ENCODE measurements at regions not wholly inside any gene's neighbourhood (a gene's known extent, or its start where the extent isn't known, plus 50 kb on each side); places are given as distances from the start of the nearest gene placed in this dataset.
"Not testable (repeated sequence)": the region's sequence is repeated elsewhere in the genome, so short reads cannot be mapped to it uniquely, and the experiment has no call there.

DNA sequence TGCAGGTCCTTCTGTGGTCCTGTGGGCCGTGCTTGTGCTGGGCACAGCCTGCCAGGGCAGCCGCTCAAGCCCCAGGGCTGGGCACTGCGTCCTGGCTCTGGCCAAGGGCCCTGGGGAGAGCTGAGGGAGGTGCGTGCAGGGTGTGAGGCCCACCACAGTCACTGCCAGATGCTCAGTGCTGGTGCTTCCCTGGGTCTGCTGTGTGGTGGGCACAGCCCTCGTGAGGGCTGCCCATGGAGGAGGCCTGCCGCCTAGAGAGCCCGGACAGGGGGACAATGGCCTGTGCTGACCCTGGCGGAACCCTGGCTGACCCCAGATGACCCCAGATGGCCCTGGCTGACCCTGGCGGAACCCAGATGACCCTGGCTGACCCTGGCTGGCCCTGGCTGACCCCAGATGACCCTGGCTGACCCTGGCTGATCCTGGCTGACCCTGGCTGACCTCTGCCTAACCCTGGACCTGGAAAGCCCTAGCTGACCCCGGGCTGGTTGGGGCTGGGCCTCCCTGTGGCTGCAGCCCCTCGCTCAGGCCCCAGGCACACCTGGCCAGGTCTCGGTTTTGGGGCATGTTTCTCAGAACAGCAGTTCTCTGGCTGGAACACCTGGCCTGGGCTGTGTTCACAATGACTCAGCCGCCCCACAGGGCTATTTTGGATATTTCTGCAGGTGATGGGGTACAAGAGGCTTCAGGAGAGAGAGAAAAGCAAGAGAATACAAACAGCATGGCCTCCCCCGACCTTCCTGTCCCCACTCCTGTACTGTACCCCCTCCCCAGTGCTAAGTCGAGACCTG is 55.4 kb downstream of the TMEM121 start:
- DNase-seq (ENCODE audit: low spot score), result no peak

DNA sequence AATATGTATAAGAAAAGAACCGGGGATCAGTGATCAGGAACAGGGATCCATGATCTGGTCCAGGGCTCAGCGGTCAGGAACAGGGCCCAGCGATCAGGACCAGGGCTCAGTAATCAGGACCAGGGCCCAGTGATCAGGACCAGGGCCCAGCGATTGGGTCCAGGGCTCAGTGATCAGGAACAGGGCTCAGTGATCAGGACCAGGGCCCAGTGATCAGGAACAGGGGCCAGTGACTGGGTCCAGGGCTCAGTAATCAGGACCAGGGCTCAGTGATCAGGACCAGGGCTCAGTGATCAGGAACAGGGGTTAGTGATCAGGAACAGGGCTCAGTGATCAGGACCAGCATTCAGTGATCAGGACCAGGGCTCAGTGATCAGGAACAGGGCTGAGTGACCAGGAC is 56.3 kb downstream of the TMEM121 start:
- no peak for DNase-seq (ENCODE audit: low spot score)

DNA sequence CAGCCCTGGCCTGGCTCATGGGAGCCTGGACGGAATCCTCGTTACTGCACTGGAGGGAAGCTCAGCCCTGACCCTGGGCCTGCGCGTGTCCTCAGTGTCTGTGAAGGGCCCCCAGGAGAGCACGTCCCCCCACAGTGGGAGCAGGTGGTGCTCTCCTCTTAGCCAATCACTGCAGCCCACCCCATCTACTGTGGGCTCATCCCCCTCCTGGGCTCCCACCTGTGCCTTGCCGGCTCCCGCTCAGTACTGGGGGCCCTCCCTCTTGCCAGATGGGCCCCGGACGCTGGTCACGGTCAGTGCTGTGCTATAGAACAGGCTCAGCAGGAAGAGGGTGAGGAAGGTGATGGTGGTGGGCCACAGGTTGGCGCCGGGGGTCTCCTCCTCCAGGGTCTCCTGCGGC is 57.5 kb downstream of the TMEM121 start:
- not testable (repeated sequence) for DNase-seq (ENCODE audit: low spot score)

DNA sequence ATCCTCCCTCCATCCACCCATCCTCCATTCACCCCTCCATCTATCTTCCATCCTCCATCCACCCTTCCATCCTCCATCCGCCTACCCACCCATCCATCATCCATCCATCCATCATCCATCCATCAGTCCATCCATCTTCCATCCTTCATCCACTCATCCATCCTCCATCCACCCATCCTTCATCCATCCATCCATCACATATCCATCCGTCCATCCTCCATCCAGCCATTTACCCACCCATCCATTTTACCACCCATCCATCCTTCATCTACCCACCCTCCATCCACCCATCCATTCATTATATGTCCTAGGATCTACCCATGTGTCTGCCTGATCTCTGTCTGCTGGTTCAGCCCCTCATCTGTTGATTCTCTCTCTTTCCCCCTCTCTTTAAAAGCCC is 58.9 kb downstream of the TMEM121 start:
- not testable (repeated sequence) for DNase-seq (ENCODE audit: low spot score)

DNA sequence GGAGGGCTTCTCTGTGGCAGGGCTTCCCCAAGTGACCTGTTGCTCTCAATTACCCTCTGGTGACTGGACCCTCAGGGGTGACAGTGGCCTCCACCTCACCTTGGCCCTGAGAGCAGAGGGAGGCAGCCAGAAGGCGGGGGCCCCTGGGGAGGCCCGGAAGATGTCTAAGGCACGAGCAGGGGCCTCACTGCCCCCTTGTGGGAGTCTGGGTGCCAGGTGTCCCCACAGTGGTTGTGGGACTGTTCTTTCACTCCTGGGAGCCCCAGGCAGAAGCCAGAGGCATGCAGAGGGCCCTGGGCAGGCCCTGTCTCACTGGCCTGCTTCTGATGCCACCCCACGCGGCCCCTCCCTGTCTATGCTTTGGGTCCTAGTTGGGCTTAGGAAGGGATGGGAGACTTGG is 59.3 kb downstream of the TMEM121 start:
- DNase-seq (ENCODE audit: low spot score), result not testable (repeated sequence)

DNA sequence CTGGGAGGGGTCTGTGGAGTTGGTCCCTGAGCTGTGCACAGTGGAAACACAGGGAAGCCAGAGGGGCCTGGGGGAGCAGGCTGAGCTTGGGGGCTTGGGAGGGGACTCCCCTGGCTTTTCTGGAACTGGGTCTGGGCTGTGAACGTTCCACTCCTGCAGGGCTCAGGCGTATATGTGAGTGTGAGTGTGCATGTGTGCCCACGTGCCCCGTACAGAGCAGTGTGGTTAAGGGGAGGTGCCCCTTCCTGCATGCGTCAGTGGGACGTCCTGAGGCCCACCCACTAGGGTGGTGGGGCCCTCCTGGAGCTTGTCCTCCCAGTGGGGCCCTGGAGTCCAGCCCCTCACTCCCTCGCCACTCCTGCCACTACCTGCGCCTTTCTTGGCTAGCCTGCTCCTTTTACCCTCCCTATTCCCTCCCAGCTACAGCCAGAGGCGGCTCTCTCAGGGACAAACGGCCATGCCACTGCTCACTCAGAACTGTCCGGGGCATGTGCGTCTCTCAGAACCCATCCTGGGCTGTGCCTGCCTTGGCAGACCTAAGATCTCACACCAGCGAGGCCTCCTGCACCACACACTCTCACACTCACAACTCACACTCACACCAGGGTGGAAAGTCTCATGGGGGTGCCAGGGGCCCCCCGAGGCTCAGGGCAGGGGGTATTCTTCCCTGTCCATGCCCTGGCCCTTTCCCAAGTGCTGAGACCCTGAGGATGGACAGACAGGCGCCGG is 59.9 kb downstream of the TMEM121 start:
- DNase-seq (ENCODE audit: low spot score), result not testable (repeated sequence)

DNA sequence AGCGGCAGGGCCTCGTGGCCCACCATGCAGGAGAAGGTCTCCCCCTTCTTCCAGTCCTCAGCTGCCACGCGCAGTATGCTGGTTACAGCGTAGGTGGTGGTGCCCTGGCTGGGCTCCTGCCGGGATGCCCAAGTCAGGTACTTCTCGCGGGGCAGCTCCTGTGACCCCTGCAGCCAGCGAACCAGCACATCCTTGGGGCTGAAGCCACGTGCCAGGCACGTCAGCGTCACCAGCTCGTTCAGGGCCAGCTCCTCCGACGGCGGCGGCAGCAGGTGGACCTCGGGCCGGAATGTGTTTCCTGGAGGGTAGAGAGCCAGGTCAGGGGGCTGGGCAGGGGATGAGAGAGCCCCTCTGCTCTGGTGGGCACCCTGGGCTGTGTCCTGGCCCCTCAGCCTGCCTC is 60.7 kb downstream of the TMEM121 start:
- DNase-seq (ENCODE audit: low spot score), result not testable (repeated sequence)

DNA sequence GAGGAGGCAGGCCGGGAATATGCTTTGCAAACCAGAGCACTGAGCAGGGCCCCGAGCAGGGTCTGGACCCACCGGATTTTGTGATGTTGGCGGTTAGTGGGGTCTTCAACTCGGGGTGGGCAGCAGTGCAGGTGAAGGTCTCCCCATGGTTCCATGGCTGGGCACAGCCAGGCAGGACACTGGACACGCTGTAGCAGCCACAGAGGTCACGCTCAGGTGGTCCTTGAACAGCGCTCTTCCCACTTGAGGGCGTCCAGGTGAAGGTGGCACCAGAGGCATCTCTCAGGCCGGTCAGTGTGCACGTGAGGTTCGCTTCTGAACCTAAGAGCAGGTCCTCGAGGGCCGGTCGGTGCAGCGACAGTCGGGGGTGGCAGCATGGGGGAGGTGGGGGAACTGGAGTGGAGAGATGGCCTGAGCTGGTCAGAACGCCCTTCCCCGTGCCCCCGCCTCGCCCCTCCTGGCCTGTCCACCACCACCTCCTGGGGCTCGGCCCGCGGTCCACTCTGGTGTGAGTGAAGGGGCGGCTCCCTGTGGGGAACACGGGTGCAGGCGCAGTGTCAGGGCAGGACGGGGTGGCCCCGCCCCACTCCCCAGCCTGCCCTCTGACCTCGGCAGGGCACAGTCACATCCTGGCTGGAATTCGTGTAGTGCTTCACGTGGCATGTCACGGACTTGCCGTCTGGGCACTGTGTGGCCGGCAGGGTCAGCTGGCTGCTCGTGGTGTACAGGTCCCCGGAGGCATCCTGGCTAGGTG is 61.3 kb downstream of the TMEM121 start:
- DNase-seq (ENCODE audit: low spot score), result not testable (repeated sequence)

DNA sequence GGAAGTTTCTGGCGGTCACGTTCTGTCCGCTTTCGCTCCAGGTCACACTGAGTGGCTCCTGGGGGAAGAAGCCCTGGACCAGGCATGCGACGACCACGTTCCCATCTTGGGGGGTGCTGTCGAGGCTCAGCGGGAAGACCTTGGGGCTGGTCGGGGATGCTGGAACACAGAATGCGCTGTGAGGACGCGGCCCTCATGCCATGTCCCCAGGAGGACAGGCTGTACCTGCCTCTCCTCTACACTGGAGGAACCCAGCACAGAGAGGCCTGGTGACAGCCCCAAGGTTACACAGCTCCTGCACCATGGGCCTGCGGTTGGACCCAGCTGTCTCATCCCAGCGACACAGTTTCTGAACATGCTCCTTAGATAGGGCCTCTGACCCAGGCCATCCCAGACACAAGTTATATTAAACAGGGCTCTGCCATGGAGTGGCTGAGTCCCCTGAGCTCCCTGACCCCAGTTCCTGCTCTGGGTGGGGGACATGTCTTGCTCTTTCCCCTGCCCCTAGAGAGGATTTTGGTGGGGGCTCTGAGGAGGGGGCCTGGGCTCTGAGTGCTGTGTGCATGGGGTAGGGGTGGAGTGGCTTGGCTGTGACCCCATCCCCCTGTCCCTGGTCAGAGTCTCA is 62.0 kb downstream of the TMEM121 start:
- DNase-seq (ENCODE audit: low spot score), result no peak

DNA sequence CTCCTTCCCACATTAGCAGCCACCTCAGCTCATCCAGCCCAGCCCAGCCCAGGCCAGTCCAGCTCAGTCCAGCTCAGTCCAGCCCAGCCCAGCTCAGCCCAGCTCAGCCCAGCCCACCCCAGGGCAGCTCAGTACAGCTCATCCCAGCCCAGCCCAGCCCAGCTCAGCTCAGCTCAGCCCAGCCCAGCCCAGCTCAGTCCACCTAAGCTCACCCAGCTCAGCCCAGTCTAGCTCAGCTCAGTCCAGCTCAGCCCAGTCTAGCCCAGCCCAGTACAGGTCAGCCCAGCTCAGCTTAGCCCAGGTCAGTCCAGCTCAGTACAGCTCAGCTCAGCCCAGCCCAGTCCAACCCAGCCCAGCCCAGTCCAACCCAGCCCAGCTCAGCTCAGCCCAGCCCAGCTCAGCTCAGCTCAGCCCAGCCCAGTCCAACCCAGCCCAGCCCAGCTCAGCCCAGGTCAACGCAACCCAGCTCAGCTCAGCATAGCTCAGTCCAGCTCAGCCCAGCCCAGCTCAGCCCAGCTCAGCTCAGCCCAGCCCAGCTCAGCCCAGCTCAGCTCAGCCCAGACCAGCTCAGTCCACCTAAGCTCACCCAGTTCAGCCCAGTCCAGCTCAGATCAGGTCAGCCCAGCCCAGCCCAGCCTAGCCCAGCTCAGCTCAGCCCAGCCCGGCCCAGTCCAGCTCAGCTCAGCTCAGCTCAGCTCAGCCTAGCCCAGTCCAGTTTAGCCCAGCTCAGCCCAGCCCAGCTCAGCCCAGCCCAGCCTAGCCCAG is 63.0 kb downstream of the TMEM121 start:
- no peak for DNase-seq (ENCODE audit: low spot score)

DNA sequence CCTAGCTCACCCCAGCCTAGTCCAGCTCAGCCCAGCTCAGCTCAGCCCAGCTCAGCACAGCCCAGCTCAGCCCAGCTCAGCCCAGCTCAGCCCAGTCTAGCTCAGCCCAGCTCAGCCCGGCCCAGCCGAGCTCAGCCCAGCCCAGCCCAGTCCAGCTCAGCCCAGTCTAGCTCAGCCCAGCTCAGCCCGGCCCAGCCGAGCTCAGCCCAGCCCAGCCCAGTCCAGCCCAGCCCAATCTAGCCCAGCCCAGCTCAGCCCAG is 63.5 kb downstream of the TMEM121 start:
- not testable (repeated sequence) for DNase-seq (ENCODE audit: low spot score)

DNA sequence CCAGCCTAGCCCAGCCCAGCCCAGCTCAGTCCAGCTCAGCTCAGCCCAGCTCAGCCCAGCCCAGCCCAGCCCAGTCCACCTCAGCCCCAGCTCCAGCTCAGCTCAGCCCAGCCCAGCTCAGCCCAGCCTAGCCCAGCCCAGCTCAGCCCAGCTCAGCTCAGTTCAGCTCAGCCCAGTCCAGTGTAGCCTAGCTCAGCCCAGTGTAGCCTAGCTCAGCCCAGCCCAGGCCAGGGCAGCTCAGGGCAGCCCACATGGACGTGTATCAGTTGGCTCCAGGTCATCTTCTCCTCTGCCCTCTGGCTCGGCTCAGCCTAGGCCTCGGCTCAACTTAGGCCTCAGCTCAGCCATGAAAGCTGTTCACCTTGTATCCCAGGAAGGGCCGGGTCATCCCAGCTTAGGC is 64.7 kb downstream of the TMEM121 start:
- DNase-seq (ENCODE audit: low spot score), result no peak

DNA sequence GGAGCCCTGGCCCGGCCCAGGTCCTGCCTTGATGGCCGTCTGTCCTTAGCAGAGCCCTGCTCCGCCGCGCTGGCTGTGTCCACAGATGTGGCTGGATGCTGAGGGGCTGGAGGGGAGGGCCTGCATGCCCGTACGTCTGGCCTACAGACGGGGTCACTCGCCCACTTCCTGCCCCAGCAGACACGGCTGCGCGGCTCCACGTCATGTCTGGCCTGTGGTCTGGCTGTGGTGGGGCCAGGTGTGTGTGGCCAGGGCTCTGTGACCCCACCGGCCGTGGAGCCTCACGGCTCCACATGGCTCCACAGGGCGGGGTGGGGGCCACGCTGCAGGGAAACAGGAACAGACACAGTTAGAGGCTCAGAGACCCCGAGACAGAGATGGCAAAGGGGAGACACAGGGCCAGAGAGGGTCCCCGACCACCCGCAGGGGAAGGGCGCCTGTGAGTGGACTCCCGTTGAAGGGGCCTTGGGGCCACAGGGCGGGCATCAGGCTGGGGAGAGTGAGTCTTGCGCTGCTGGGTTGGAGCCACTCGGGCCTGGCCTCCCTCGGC is 65.5 kb downstream of the TMEM121 start:
- DNase-seq (ENCODE audit: low spot score), result not testable (repeated sequence)

DNA sequence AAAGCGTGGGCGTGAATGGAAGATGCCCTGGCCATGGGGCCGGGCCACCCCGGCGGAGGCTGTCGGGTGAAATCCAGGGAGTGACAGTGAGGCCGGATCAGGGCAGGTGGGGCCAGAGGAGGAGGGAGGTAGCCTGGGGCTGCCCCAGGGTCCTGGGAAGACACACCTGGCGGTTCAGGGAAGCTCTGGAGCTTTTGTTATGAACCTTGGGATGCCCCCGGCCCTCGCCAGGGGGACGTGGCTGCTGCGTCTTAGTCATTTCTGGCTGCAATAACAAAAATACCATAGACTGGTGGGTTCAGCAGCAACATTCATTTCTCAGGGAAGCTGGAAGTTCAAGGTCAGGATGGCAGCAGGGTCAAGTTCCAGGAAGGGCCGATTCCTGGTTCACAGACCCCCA is 66.3 kb downstream of the TMEM121 start:
- DNase-seq (ENCODE audit: low spot score), result not testable (repeated sequence)

DNA sequence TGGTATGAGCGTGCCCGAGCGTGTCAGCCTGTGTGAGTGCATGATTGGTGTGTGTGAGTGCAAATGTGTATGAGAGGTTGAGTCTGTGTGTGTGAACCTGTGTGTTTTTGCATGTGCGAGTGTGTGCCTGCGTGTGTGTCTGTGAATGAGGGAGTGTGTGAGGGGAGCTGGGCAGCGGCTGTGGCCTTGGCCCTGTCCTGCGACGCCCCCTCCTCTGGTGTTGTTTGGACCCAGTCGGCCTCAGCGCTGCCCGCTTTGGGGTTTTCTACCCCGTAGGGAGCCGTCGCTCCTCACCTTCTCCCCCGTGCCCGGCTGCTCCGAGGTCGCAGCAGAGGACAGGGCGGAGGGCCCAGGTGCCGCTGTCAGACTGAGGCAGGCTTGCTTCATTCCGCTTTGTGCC is 69.0 kb downstream of the TMEM121 start:
- not testable (repeated sequence) for DNase-seq (ENCODE audit: low spot score)

DNA sequence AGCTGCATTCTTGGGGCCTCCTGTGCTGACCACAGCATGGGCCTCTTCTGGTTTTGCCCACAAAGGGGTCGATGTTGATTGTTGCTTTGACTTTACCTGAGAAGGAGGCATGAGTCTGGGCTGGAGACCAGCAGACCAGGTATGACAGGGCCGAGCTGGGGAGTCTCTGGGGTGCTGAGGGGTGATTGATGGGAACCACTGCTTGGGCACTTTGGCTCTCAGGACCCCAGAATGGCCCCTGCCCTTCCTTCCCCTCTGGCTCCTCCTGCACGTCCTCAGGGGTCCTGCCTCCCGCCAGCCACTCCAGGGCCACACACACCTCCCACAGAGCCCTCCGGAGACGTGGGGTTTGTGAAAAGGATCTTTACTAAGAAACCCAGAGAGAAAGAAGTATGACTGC is 70.0 kb downstream of the TMEM121 start:
- not testable (repeated sequence) for DNase-seq (ENCODE audit: low spot score)

DNA sequence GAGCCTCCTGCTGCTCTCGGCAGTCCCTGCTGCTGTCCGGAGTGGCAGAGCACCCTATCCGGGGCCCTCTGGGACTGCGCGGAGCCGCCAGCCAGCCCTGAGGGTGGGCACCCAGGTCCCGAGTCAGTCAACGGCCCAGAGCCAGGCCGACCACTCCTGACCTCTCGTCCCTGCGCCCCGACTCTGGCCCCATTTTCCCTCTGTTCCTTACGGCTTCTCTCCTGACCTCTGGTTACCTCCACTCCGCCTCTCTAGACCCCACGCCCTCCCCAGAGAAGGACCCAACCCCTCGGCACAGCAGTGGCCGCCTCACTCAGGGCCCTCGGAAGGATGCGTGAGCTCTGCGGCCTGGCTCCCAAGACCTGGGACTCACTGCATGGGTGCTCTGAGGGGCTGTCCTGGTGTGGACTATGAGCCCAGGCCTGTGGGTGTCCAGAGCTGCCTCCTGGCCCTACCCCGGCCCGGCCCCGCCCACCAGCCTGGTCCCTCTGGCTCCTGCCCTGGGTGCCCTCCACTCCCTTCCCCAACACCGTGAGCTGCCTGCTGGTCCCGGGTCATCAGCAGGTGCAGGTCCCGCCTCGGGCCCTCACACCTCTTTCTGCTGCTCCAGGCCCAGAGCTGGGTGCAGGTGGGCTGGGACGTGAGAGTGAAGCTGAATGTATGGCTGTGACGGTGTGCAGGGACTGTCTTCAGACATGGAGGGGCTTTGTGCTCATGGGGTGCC is 71.8 kb downstream of the TMEM121 start:
- DNase-seq (ENCODE audit: low spot score), result not testable (repeated sequence)

DNA sequence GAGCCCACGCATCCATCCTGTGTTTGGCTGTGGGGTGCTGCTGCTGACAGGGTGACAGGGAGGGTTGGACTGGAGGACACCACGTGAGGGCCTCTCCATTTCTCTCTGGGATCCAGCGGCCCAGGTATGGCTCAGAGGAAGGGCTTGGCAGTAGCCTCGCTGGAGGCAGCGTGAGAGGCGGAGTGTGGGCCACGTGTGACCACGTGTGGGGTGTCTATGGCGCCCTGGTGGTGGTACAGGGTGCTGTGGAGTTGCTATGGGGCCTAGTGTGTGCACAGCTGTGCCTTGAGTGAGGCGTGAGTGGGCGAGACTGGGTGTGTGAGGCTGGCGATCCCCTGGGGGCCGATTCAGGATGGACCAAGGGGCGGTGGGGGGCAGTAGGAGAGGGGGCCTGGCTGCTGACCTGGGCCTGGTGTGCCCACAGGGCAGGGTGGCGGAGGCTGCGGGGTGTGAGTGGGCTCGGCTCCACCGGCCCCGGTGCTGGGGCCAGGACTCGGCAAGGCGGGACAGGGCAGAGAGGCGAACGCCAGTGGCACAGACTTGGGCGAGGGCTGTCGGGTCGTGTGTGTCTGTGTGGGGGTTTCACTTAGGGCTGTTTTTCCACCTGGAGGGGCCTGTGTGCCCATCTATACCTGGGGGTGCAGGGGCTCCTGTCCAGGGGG is 72.7 kb downstream of the TMEM121 start:
- not testable (repeated sequence) for DNase-seq (ENCODE audit: low spot score)

DNA sequence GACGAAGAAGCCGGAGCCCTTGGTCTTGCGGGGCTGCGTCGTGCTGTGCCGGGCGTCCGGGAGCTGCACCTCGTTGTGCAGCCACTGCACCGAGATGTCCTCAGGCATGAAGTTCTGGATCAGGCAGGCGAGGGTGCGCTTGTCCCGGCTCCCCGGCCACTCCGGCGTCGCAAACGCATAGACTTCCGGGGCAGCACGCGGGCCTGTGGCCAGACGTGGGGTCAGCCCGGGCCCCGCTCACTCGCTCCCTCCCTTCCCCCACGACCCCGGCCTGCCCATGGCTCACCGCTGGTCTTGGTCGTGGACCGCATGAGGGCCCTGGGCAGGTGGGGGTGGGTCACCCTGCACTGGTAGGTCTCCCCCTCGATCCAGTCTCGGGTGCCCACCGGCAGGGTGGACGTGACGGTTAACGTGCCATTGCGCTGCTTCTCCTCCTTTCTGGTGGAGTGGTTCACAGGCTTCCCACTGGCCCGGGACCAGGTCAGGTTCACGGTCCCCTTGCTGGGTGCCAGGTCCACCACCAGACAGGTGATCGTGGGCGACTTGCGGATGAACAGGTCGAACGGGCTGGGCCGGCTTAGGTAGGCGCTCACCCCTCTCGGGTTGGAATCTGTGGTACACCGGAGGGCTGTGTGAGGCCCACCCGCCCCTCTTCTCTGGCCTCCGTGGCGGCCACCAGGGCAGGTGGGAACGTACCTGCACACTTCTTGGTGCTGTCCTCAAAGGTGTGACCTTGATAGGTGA is 74.0 kb downstream of the TMEM121 start:
- not testable (repeated sequence) for DNase-seq (ENCODE audit: low spot score)
